ENCODE measurements at regions not wholly inside any gene's neighbourhood (a gene's known extent, or its start where the extent isn't known, plus 50 kb on each side); places are given as distances from the start of the nearest gene placed in this dataset.

DNA sequence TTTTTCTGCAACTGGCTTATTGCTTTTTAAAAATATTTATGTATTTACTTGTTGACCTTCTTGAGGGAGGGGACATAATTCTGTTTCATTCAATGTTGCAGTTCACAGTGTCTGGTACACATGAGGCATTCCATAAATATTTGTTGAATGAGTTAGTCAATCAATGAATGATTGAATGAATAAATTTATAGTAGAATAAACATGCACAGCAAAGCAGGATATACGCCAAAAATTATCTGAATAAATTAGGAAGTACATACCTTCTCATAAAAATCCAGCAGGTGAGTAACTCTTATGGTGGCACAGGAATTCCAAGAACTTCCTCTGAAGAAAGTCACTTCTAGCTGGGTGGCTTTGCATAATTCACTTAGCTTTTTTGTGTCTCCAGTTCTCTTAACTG is 469.4 kb upstream of the ATP11B start:
- Mint-ChIP-seq H3K36me3 (ENCODE audit: low read depth) (no peaks in the 10 kb centered on the region), H3K4me3 (no peak overlapping the region), H3K27me3 (ENCODE audit: insufficient read depth) (no peaks in the 10 kb centered on the region), H3K4me1 (peaks cover 6% of the 10 kb centered on the region), H3K27ac (no peak overlapping the region), H3K9me3 (peaks cover 8% of the 10 kb centered on the region)
- no peak overlapping the region for H3K4me3 ChIP-seq (ENCODE audit: low read length)
- DNase-seq, result no peak
- H3K36me3 ChIP-seq (ENCODE audit: control insufficient read depth, insufficient read depth, low read length), result no peaks in the 10 kb centered on the region
- H3K27me3 ChIP-seq (ENCODE audit: control insufficient read depth, insufficient read depth, low read length, poor library complexity, severe bottlenecking), result no peaks in the 10 kb centered on the region
- peak overlapping the region; percentile 82 for H3K27ac ChIP-seq (ENCODE audit: low read depth, low read length)
- WGBS, 2 experiments (ENCODE audit: insufficient coverage in 1 of 2, insufficient read length in 1 of 2), result 79% methylated on average over 1 of the region's 1 CpG; no CpG with 5 or more reads in 1 of the 2 experiments
- peaks cover 14% of the 10 kb centered on the region for H3K9me3 ChIP-seq (ENCODE audit: control insufficient read depth, low read length)
- H3K4me1 ChIP-seq (ENCODE audit: control insufficient read depth, insufficient read depth, low read length), result no peaks in the 10 kb centered on the region
- no peak for TF ChIP-seq CTCF (conservative IDR thresholded peaks at IDR 0.05)
- H3K9ac ChIP-seq (ENCODE audit: extremely low read depth, low read length, poor library complexity, severe bottlenecking), result no peak overlapping the region

DNA sequence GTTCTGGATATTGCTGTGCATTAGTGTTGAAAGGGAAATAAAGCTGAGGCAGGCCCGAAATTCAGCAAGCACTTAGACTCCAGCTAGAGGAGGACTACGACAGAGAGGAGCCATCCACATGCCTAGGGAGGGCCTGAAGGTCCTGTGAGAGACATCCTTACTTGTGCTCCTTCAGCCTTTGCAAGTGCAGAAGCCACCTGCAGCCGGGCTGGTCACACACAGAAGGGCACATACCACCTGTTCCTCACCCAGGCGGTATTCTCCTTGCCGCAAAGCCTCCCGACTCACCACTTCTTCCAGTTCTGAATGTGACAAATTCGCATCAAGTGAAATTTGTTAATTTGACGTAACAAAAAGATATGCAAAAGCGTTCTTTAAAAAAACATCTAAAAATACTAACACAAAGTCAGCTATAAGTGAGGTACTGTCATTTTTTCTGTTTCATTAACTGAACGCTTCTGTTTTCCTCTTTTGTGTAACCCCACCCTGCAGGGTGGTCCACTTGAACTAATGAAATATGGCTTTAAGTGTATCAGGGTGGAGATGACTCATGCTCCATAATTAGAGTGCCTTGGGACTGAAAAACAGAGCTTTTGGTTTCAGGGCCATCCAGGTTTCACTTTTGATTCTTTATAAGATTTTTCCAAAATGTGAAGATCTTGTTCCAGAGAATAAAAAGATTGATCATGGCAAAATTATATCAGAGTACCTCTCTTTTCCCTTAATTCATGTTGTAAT is 467.9 kb upstream of the ATP11B start:
- Histone ChIP-seq H3K9me3 (ENCODE audit: control insufficient read depth, low read length) (no peaks in the 10 kb centered on the region), H3K9ac (ENCODE audit: extremely low read depth, low read length, poor library complexity, severe bottlenecking) (no peak overlapping the region), H3K27me3 (ENCODE audit: control insufficient read depth, insufficient read depth, low read length, poor library complexity, severe bottlenecking) (no peaks in the 10 kb centered on the region), H3K36me3 (ENCODE audit: control insufficient read depth, insufficient read depth, low read length) (no peaks in the 10 kb centered on the region), H3K4me1 (ENCODE audit: control insufficient read depth, insufficient read depth, low read length) (no peaks in the 10 kb centered on the region), H3K4me3 (ENCODE audit: low read length) (no peak overlapping the region), H3K27ac (ENCODE audit: low read depth, low read length) (no peak overlapping the region)
- TF ChIP-seq CTCF (conservative IDR thresholded peaks at IDR 0.05), result no peak
- no peaks in the 10 kb centered on the region for H3K36me3 Mint-ChIP-seq (ENCODE audit: low read depth)
- H3K4me3 Mint-ChIP-seq, result no peak overlapping the region
- no peaks in the 10 kb centered on the region for H3K27me3 Mint-ChIP-seq (ENCODE audit: insufficient read depth)
- H3K4me1 Mint-ChIP-seq, result peaks cover 6% of the 10 kb centered on the region
- WGBS, 2 experiments (ENCODE audit: insufficient coverage in 1 of 2, insufficient read length in 1 of 2), result 89 to 92% methylated on average over 4 to 10 of the region's 10 CpGs
- no peak for DNase-seq
- no peaks in the 10 kb centered on the region for H3K9me3 Mint-ChIP-seq
- no peak overlapping the region for H3K27ac Mint-ChIP-seq

GRCh38 chr3:182327196-182327681 is 466.1 kb upstream of the ATP11B start:
- peaks cover 6% of the 10 kb centered on the region for H3K4me1 Mint-ChIP-seq
- DNase-seq, result peak; percentile 51
- H3K4me3 ChIP-seq (ENCODE audit: low read length), result no peak overlapping the region

More at GRCh38 chr3:182327196-182327681, 466.1 kb upstream of the ATP11B start:
- H3K27ac Mint-ChIP-seq, result no peak overlapping the region
- H3K9me3 Mint-ChIP-seq, result no peaks in the 10 kb centered on the region
- H3K4me3 Mint-ChIP-seq, result no peak overlapping the region
- WGBS, 2 experiments (ENCODE audit: insufficient coverage in 1 of 2, insufficient read length in 1 of 2), result 70 to 79% methylated on average over 2 to 10 of the region's 10 CpGs
- no peak overlapping the region for H3K9ac ChIP-seq (ENCODE audit: extremely low read depth, low read length, poor library complexity, severe bottlenecking)
- H3K4me1 ChIP-seq (ENCODE audit: control insufficient read depth, insufficient read depth, low read length), result no peaks in the 10 kb centered on the region
- no peaks in the 10 kb centered on the region for H3K27me3 ChIP-seq (ENCODE audit: control insufficient read depth, insufficient read depth, low read length, poor library complexity, severe bottlenecking)
- no peak for TF ChIP-seq CTCF (conservative IDR thresholded peaks at IDR 0.05)
- H3K27ac ChIP-seq (ENCODE audit: low read depth, low read length), result peak overlapping the region; percentile 64
- H3K27me3 Mint-ChIP-seq (ENCODE audit: insufficient read depth), result no peaks in the 10 kb centered on the region
- H3K36me3 ChIP-seq (ENCODE audit: control insufficient read depth, insufficient read depth, low read length), result no peaks in the 10 kb centered on the region
- no peaks in the 10 kb centered on the region for H3K9me3 ChIP-seq (ENCODE audit: control insufficient read depth, low read length)
- no peaks in the 10 kb centered on the region for H3K36me3 Mint-ChIP-seq (ENCODE audit: low read depth)
